Prostate gland (tissue), 2 donors: ENCODE measurements at regions not wholly inside any gene's neighbourhood (a gene's known extent, or its start where the extent isn't known, plus 50 kb on each side); places are given as distances from the start of the nearest gene placed in this dataset.

Experiments used
- CTCF ChIP-seq, 4 experiments: fragments of 200-600 bp in 2 of 4; fragments of 450-650 bp in 2 of 4; sonication (generic) in 2 of 4; IDR thresholded peaks; 1 replicate in 3 of 4; 2 replicates in 1 of 4; pipeline ENCODE4 v1.5.1; 2016 to 2019; ENCODE audit warnings: antibody characterized with exemption in 4 of 4, mild to moderate bottlenecking in 2 of 4, moderate library complexity in 2 of 4
- POLR2AphosphoS5 ChIP-seq: sonication (generic); formaldehyde crosslinking; IDR thresholded peaks from one replicate; pipeline ENCODE4 v1.6.1; 2017; ENCODE audit warnings: antibody characterized with exemption

- TF ChIP-seq CTCF (IDR thresholded peaks at IDR 0.05) (no peak), POLR2AphosphoS5 (no peak)
These were observed 95.1 kb upstream of the SALL3 start for GRCh38 chr18:78884502-78884901.
